ENCODE measurements at regions not wholly inside any gene's neighbourhood (a gene's known extent, or its start where the extent isn't known, plus 50 kb on each side); places are given as distances from the start of the nearest gene placed in this dataset.

DNA sequence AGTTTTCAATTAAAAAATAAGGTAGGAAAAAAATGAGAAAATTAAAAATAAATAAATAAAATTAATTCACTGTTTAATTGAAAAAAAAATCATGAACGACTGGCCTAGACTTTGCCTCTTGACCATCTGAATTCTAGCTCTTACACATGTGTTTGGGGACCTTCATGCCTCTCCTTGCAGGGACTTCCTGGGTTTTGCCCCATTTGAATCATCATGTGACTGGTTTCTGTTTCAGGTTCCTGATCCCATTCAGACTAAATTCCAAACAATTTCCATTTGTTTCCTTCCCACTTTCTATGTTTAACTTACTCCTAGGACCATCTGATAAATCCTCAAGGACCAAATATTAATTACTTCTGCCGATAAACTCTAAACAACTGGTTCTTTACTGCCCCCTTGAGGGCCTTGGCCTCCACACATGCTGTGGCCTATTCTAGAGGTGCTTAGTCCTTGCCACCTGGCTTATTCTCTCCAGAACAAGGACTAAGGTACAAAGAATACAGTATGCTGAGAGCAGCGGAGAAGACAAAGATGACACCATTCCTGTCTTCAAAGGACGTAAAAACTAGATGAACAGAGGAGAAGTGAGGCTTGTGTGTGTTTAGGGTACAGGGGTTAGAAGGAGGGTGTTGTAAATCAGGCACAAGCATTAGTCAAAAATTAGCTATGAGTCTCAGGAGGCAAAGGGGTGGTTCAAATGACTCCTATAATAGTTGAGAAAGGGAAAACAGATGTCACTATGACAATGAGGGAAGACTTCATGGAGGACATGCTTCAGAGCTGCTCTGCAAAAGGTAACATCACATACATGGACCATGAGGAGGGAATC lies 125.8 kb upstream of the AVPR1A start:
- DNase-seq: peak in 1 of 10 donors; percentile 14
- intact Hi-C loops (cut with DNase I): loop anchor here (10.0 kb wide), 1 partner anchor 172 kb away; no protein-coding TSS in a partner anchor

DNA sequence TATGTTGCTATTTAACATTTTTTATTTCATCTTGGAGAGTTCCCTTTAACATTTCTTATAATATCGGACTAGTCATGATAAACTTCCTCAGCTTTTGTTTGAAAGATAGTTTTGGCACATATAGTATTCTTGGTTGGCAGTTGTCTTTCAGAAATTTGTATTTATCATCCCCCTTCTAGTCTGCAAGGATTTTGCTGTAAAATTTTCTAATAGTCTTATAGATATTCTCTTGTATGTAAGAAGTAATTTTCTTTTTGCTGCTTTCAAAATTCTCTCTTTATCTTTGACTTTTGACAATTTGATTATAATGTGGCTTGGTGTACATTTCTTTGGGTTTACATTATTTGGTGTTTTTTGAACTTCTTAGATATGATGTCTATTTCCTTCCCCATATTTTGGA lies 116.0 kb upstream of the AVPR1A start:
- DNase-seq: no peak
- intact Hi-C loops (cut with DNase I): no loop called here

DNA sequence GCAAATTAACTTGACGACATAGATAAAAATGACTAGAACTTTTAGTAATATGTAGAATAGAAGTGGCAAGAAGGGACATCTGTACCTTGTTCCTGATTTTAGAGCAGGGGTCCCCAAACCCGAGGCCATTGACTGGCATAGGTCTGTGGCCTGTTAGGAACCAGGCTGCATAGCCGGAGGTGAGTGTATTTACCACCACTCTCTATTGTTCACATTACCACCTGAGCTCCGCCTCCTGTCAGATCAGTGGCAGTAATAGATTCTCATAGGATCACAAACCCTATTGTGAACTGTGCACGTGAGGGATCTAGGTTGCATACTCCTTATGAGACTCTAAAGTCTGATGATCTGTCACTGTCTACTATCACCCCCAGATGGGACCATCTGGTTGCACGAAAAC lies 113.6 kb upstream of the AVPR1A start:
- intact Hi-C loops (cut with DNase I): no loop called here
- no peak for DNase-seq

DNA sequence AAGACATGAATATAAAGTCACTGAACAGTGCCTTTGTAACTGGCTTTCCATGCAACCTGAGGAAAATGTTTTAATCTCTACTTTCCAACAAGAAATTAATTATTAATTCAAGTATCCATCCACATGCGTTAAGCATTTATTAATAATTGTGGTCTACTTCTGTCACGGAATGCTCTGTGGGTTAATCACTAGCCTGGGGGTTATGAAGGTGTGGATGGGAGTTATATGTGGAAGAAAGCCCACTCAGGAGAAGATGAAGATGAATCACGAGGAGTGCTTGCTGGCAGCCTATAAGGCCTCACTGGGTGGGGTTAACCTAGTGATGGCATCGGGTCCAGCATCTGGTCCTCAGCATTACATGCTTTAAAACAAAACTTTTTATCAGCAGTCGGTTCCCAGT lies 99.5 kb upstream of the AVPR1A start:
- DNase-seq: no peak
- intact Hi-C loops (cut with DNase I): no loop called here

DNA sequence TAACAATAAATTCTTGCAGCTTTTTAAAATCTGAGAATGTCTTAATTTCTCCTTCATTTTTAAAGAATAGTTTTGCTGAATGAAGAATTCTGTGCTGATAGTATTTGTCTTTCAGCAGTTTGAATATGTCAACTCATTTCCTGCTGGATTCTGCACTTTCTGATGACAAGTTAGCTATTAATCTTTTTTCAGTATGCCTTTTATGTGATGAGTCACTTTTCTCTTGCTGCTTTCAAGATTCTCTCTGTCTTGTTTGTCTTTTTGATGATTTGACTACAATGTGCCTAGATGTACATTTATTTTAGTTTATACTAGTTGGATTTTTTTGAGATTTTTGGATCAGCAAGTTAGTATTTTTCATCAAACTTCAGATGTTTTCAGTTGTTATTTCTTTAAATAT lies 87.9 kb upstream of the AVPR1A start:
- intact Hi-C loops (cut with DNase I): no loop called here
- DNase-seq: no peak

DNA sequence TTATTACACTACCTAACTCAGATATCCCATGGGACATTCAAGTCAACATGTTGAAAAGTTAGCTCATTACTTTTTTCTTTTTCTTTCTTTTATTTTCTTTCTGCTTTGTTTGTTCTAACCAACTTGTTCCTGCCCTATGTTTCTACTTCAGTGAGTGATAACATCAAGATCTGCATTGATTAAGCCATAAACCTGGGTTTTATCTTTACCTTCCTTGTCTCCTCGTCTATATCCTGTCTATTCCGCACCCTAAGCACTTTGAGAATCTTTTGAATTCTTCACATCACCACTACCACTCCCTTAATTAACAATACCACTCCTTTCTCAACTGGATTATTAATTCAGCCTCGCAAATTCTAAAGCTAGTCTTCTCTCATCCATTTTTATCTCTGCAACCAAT lies 81.9 kb upstream of the AVPR1A start:
- intact Hi-C loops (cut with DNase I): no loop called here
- DNase-seq: no peak

DNA sequence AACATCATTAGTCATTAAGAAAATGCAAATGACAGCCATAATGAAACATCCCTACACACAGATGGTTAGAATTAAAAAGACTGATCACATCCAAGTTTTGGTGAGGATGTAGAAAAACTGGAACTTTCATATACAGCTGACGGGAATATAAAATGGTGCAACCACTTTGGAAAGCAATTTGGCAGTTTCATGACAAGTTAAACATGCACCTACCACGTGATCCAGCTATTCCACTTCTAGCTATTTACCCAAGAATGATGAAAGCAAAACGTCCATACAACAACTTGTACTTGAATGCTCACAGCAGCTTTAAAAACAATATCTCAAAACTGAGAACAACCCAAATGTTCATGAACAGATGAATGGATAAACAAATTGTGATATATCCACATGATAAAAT lies 77.9 kb upstream of the AVPR1A start:
- intact Hi-C loops (cut with DNase I): no loop called here
- no peak for DNase-seq

DNA sequence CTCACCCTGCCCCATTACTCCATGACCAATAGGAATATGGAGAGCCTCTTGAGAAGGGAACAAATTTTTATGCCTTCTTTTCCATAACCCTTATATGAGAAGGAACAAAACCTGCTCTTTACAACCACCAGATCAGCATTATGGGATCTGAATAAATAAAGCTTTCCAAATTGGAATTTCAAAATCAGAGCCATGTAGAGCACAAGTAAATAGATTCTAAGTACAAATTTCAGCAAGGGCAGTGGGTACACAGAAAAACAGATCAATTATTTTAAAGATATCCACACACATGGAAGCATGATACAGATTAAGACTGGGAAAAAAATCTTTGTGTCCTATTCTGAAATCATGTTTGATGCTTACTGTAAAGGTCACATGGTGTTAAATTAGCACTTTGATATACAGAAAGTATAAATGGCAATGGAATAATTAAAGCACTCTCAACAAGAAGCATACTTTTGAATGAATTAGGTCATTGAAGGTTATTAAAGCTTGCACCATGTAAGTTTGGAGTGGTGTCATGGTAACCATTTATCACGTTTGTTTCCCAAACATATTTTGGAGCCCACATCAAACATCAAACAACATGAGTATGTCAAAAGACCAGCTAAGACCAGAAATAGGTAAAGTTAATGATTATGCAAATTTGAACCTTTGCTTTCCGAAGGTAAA lies 75.9 kb upstream of the AVPR1A start:
- no peak for DNase-seq
- intact Hi-C loops (cut with DNase I): no loop called here

DNA sequence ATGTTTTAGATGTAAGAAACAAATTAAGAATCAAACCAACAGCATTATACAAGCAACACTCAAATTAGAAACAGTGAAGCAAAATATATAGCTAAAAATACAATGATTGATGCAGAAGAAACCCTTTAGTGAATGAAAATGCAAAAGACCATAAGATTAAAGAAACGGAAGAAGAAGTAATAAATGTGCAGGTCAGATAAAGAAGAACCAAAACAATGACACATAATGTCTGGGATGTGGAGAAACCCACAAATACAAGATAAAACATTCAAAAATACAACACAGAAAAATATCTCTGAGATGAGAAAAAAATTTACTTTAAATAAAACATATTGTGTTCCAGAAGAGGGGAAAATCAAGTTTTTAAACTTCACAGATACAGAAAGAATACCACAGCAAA lies 73.4 kb upstream of the AVPR1A start:
- intact Hi-C loops (cut with DNase I): no loop called here
- DNase-seq: no peak

DNA sequence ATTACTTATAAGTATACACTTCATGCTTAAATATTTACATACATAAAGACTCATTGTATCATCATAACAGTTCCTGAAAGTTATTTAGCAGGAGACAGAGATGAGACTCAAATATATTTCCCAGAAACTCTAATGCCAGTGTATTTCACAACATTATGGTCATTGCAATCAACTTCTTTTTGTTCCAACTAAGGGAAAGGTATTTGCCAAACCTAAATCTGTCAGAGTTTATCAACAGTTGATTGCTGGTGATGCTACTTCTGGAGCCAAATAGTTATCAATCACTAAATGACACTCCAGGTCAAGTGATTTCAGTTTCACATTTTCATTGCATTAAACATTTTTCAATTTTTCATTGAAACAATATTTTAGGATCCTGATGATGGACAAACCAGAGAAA lies 72.1 kb upstream of the AVPR1A start:
- intact Hi-C loops (cut with DNase I): no loop called here
- no peak for DNase-seq

DNA sequence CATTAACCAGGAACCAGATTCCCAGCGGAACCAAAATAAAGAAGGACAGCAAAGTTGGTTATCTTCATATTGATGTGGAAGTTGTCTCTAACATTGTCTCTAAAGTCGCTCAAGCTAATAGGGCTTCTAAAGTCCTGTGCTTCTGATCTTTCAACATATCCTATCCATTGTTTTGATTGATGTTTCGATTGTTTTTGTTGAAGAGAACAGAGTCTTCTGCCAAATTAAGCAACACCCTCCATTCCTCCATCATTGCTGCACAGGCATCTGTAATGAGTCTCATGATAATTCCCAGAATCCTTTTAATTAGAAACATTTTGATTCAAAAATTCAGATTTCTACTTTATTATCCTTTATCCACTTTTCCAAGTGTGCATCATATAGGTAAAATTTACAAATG lies 71.6 kb upstream of the AVPR1A start:
- DNase-seq: no peak
- intact Hi-C loops (cut with DNase I): no loop called here

DNA sequence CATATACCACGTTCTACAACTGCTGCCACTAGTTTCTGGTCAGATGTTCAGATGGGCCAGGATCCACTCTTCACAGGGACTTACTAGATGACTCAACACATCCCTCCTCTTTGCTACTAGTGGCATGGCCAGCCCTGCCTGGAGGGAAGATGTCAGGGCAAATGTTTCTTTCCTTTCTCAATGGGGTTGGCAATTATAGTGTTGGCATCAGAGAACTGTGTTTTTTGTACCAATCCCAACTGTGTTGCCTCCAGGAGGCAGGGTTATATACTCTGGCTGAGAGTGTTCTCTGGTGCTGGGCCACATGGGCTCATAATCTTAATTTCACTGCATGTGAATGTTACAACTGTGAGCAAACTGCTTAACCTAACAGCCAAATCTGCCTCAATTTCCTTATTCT lies 69.9 kb upstream of the AVPR1A start:
- no peak for DNase-seq
- intact Hi-C loops (cut with DNase I): no loop called here

DNA sequence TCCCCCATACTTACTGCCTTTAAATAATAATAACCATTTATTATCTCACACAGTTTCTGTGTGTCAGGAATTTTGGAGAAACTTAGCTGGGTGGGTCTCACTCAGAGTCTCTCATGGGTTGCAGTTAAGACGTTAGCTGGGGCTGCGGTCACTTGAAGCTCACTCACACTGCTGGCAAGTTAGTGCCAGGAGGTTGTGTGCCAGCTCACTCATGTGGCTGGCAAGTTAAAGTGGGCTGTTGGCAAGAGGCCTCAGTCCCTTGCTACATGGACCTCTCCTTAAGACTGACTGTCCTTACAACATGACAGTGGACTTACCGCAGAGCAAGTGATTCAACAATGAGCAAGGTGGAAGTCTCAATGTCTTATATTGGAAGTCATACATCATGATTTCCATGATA lies 61.3 kb upstream of the AVPR1A start:
- DNase-seq: peak in 1 of 10 donors; percentile 30
- intact Hi-C loops (cut with DNase I): no loop called here

DNA sequence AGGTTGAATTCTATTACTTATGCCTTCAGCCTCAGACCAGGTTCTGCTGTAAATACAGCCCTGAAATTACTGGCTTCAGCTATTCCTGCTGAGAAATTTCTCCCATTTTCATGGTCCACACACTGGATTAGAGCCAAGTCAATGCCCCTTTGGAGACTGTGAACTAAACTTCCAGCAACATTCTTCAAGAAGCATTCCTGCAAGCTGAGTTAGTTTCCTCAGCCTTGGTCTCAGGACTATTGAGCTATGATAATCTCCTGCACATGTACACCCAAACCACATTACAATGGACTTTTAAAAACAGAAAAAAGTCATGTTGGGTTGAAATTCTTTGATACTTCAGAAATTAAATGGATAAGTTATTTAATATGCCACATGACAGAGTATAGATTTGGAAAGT lies 58.0 kb upstream of the AVPR1A start:
- intact Hi-C loops (cut with DNase I): no loop called here

DNA sequence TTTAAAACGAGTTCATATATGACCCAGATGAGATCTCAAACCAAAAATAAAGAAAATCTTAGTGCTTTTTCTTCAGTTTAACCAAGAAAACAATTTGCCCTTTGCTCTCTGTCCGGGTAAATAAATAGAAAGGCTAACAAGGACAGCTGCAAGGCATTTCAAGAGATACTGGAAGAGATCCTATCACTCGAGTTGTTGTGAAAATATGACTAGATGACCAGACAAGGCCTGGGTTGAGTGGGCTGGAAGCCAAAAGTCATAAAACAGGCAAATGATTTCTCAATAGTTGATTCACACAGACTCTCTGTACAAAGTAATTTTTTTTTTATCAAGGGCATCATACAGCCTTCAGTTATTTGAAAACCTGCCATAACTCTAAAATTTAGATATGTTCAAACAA lies 55.9 kb upstream of the AVPR1A start:
- intact Hi-C loops (cut with DNase I): no loop called here
- DNase-seq: no peak

More for the DNA sequence above, 58.0 kb upstream of the AVPR1A start:
- no peak for DNase-seq

DNA sequence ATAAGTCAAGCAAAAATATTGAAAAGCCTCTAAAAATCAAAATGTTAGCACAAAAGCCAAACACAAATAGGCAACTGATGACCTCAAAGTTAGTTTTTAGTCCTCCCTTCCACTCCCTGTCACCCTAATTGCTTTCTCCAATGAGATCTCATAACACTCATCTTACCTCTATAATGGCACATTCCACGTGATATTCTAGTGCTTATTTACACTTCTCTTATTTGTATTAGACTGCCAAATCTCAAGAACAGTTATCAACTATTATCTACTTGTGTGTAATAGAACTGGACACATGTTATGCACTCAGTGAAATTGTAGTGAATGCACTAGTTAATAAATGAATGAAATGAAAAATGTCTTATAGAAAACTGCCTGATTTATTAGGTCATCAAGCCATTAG lies 55.5 kb upstream of the AVPR1A start:
- intact Hi-C loops (cut with DNase I): no loop called here
- DNase-seq: no peak
